HCT116 (cell line): ENCODE measurements at regions not wholly inside any gene's neighbourhood (a gene's known extent, or its start where the extent isn't known, plus 50 kb on each side); places are given as distances from the start of the nearest gene placed in this dataset.

Experiments
- ATAC-seq: fragments of 200-7000 bp; cut with Tn5 transposase; 2 replicates; pipeline ENCODE4 v1.9.1; 2020; ENCODE audit warnings: mild to moderate bottlenecking, moderate library complexity
- BruUV-seq: library from RNA; stranded (reverse); fragments of 400-500 nt; replicated peaks from 2 replicates; lab custom pipeline; 2021; lab: Mats Ljungman, UMichigan
- CTCF ChIA-PET: fragments of 300-600 bp; sonication (Branson Sonifier 250); formaldehyde crosslinking; loops from one replicate; lab custom pipeline; 2021; ENCODE audit warnings: antibody characterized with exemption; lab: Charles Lee
- POLR2A ChIA-PET: fragments of 300-600, 350-600 bp; sonication (Branson Sonifier 250); formaldehyde crosslinking; loops from one replicate; lab custom pipeline; 2021; ENCODE audit warnings: antibody characterized with exemption; lab: Charles Lee
- RAD21 ChIA-PET, 2 experiments: fragments of 300-600 bp; sonication (Branson Sonifier 250); formaldehyde crosslinking; loops; one replicate each; lab custom pipeline; 2023; ENCODE audit warnings: low total read pairs in 2 of 2; ENCODE audit not compliant: uncharacterized antibody in 2 of 2, unreplicated experiment in 2 of 2, low non-redundant PET in 1 of 2; lab: Charles Lee
- DNase-seq: peaks from one replicate; pipeline ENCODE4 v3.0.0-alpha.2; 2010; ENCODE audit warnings: low read depth, low spot score
- H2AFZ ChIP-seq: fragments of 200-600 bp; shearing (Covaris generic), sonication (generic); 2 replicates; pipeline ENCODE4 v1.6.1; 2017; ENCODE audit warnings: low read depth, mixed run types, mixed read lengths, antibody characterized with exemption, low read length; ENCODE audit not compliant: poor library complexity, severe bottlenecking
- H3K27ac ChIP-seq: 2 replicates; pipeline ENCODE4 v1.5.1; 2012; ENCODE audit warnings: low read depth, low read length
- H3K27me3 ChIP-seq: fragments of 200-600 bp; sonication (generic); 2 replicates; pipeline ENCODE4 v1.6.1; 2016; ENCODE audit warnings: mixed run types, low read length, mixed read lengths; ENCODE audit not compliant: insufficient read depth
- H3K36me3 ChIP-seq, 2 experiments: fragments of 200-500 bp in 1 of 2; fragments of 200-600 bp in 1 of 2; sonication (Bioruptor generic) in 1 of 2; sonication (generic) in 1 of 2; 2 replicates each; pipeline versions ENCODE4 v1.5.1 to v1.6.1; 2014 to 2016; ENCODE audit warnings: low read length in 2 of 2, inconsistent platforms in 1 of 2, mixed read lengths in 1 of 2, mixed run types in 1 of 2; ENCODE audit not compliant: insufficient read depth in 2 of 2, control insufficient read depth in 1 of 2
- H3K4me1 ChIP-seq, 2 experiments: fragments of 200-600 bp in 1 of 2; sonication (generic) in 1 of 2; 2 replicates each; pipeline versions ENCODE4 v1.5.1 to v1.6.1; 2012 to 2017; ENCODE audit warnings: low read length in 2 of 2, inconsistent platforms in 1 of 2, mild to moderate bottlenecking in 1 of 2, mixed read lengths in 1 of 2, mixed run types in 1 of 2, moderate library complexity in 1 of 2; ENCODE audit not compliant: insufficient read depth in 2 of 2, control insufficient read depth in 1 of 2
- H3K4me2 ChIP-seq: fragments of 200-600 bp; sonication (generic); 2 replicates; pipeline ENCODE4 v1.6.1; 2017; ENCODE audit warnings: mixed run types, low read length, mixed read lengths
- H3K4me3 ChIP-seq, 2 experiments: fragments of 200-600 bp in 1 of 2; sonication (generic) in 1 of 2; replicated peaks in 1 of 2; 2 replicates each; pipeline ENCODE4 v1.5.1; 2011 to 2016; ENCODE audit warnings: low read length in 2 of 2, control low read depth in 1 of 2, low read depth in 1 of 2, mild to moderate bottlenecking in 1 of 2, mixed read lengths in 1 of 2, mixed run types in 1 of 2
- H3K79me2 ChIP-seq: fragments of 200-600 bp; sonication (generic); 2 replicates; pipeline ENCODE4 v1.6.1; 2017; ENCODE audit warnings: mild to moderate bottlenecking, mixed run types, low read length, moderate library complexity, mixed read lengths; ENCODE audit not compliant: insufficient read depth
- H3K9ac ChIP-seq: fragments of 200-600 bp; sonication (generic); 2 replicates; pipeline ENCODE4 v1.6.1; 2016; ENCODE audit warnings: low read length, mixed read lengths
- H3K9me2 ChIP-seq: fragments of 200-600 bp; sonication (generic), shearing (Covaris generic); 2 replicates; pipeline ENCODE4 v1.6.1; 2017; ENCODE audit warnings: mixed run types, mild to moderate bottlenecking, moderate library complexity; ENCODE audit not compliant: insufficient read depth
- H3K9me3 ChIP-seq, 2 experiments: fragments of 200-500 bp in 1 of 2; fragments of 200-600 bp in 1 of 2; sonication (Bioruptor generic) in 1 of 2; sonication (generic) in 1 of 2; 2 replicates each; pipeline ENCODE4 v1.6.1; 2014 to 2017; ENCODE audit warnings: low read length in 2 of 2, mixed read lengths in 2 of 2, inconsistent platforms in 1 of 2, low read depth in 1 of 2, mild to moderate bottlenecking in 1 of 2, mixed run types in 1 of 2, moderate library complexity in 1 of 2; ENCODE audit not compliant: control insufficient read depth in 1 of 2, insufficient read depth in 1 of 2
- H4K20me1 ChIP-seq: fragments of 200-600 bp; sonication (generic), shearing (Covaris generic); 2 replicates; pipeline ENCODE4 v1.6.1; 2017; ENCODE audit warnings: mixed run types, mild to moderate bottlenecking, moderate library complexity; ENCODE audit not compliant: insufficient read depth
- ATF3 ChIP-seq: IDR thresholded peaks from 2 replicates; pipeline ENCODE4 v1.6.1; 2012
- CBX3 ChIP-seq: IDR thresholded peaks from 2 replicates; pipeline ENCODE4 v1.6.1; 2012; ENCODE audit warnings: low read depth
- CEBPB ChIP-seq: IDR thresholded peaks from 2 replicates; pipeline ENCODE4 v1.6.1; 2012; ENCODE audit warnings: low read depth
- ELF1 ChIP-seq: IDR thresholded peaks from 2 replicates; pipeline ENCODE4 v1.6.1; 2012; ENCODE audit warnings: low read depth, borderline replicate concordance
- EZH2 ChIP-seq: fragments of 200-600 bp; sonication (generic); IDR thresholded peaks from 2 replicates; pipeline ENCODE4 v1.6.1; 2017; ENCODE audit warnings: antibody characterized with exemption, mixed run types
- JUND ChIP-seq: IDR thresholded peaks from 2 replicates; pipeline ENCODE4 v1.6.1; 2012
- MAX ChIP-seq: IDR thresholded peaks from 2 replicates; pipeline ENCODE4 v1.6.1; 2012
- POLR2A ChIP-seq: IDR thresholded peaks from 2 replicates; pipeline ENCODE4 v1.7.0; 2011; ENCODE audit warnings: borderline replicate concordance; ENCODE audit not compliant: insufficient read depth, insufficient read length; ENCODE audit errors: extremely low read depth
- REST ChIP-seq: IDR thresholded peaks from 2 replicates; pipeline ENCODE4 v1.6.1; 2012; ENCODE audit warnings: low read depth
- SP1 ChIP-seq: IDR thresholded peaks from 2 replicates; pipeline ENCODE4 v1.6.1; 2012; ENCODE audit warnings: low read depth
- TCF7L2 ChIP-seq: IDR thresholded peaks from 2 replicates; pipeline ENCODE4 v1.7.0; 2011; ENCODE audit warnings: borderline replicate concordance, inconsistent platforms; ENCODE audit not compliant: insufficient read depth, insufficient read length; ENCODE audit errors: extremely low read depth
- ZFX ChIP-seq: fragments of 450-650 bp; IDR thresholded peaks from 2 replicates; pipeline ENCODE4 v1.6.1; 2017
- intact Hi-C: fragments of 100-400 bp; cut with micrococcal nuclease; formaldehyde crosslinking; loops from 2 replicates; pipeline ENCODE4 v1.10.0; 2022

- TF ChIP-seq EZH2 (no peak), JUND (no peak), CBX3 (no peak), TCF7L2 (no peak), ZFX (no peak), ELF1 (no peak), CEBPB (no peak)
Observed at GRCh38 chr6:91600561-91600960, 1013.7 kb upstream of the MAP3K7 start (continued).

- intact Hi-C loops = no loop called here
- ChIA-PET RAD21 (no interaction called here), POLR2A (no interaction called here), CTCF (no interaction called here)
- no peaks in the 10 kb centered on the region for H3K9me2 ChIP-seq
- DNase-seq = no peak
- BruUV-seq = no TSS peak
- no peak overlapping the region for H3K4me2 ChIP-seq
- peaks cover 5 to 8% of the 10 kb centered on the region in 2 experiments; a peak in 2 of 4 replicates for H3K9me3 ChIP-seq
- no peaks in the 10 kb centered on the region for H3K4me1 ChIP-seq
- H3K27ac ChIP-seq = no peak overlapping the region
- no peaks in the 10 kb centered on the region for H3K27me3 ChIP-seq
- no peak for TF ChIP-seq ATF3
- TF ChIP-seq SP1 = no peak
- TF ChIP-seq POLR2A = no peak
- TF ChIP-seq MAX = no peak
- no peak for TF ChIP-seq REST
- TF ChIP-seq TCF7L2 = no peak
- H3K4me3 ChIP-seq = no peak overlapping the region
- H3K36me3 ChIP-seq = no peaks in the 10 kb centered on the region
- H4K20me1 ChIP-seq = no peaks in the 10 kb centered on the region
- no peaks in the 10 kb centered on the region for H3K79me2 ChIP-seq
- H2AFZ ChIP-seq = no peak overlapping the region
- no peak for ATAC-seq
- no peak overlapping the region for H3K9ac ChIP-seq
Observed at GRCh38 chr6:91590191-91590590, 1003.3 kb upstream of the MAP3K7 start.
